NAMALWA (cell line): ENCODE measurements at regions not wholly inside any gene's neighbourhood (a gene's known extent, or its start where the extent isn't known, plus 50 kb on each side); places are given as distances from the start of the nearest gene placed in this dataset.
"Not testable (repeated sequence)": the region's sequence is repeated elsewhere in the genome, so short reads cannot be mapped to it uniquely, and the experiment has no call there.

Experiments
- DNase-seq: peaks from one replicate; pipeline ENCODE4 v3.0.0-alpha.2; 2015; ENCODE audit warnings: low spot score

- DNase-seq, result no peak
Measured at GRCh38 chr6:169378620-169379381, 125.2 kb upstream of the THBS2 start.

- DNase-seq, result no peak
Measured at GRCh38 chr6:169376458-169376857, 122.8 kb upstream of the THBS2 start.

GRCh38 chr6:169372589-169372988 is 118.9 kb upstream of the THBS2 start:
- no peak for DNase-seq

GRCh38 chr6:169371344-169372127 is 117.9 kb upstream of the THBS2 start:
- peak; percentile 37 for DNase-seq

GRCh38 chr6:169370666-169371343 is 117.2 kb upstream of the THBS2 start:
- no peak for DNase-seq

- DNase-seq, result no peak
Measured at GRCh38 chr6:169370054-169370453, 116.4 kb upstream of the THBS2 start.

- no peak for DNase-seq
Measured at GRCh38 chr6:169368200-169368599, 114.6 kb upstream of the THBS2 start.

- DNase-seq, result no peak
Measured at GRCh38 chr6:169367507-169367906, 113.9 kb upstream of the THBS2 start.

- no peak for DNase-seq
Measured at GRCh38 chr6:169366258-169366901, 112.7 kb upstream of the THBS2 start.

- DNase-seq, result no peak
Measured at GRCh38 chr6:169365567-169366257, 112.1 kb upstream of the THBS2 start.

- DNase-seq, result no peak
Measured at GRCh38 chr6:169363590-169363989, 109.9 kb upstream of the THBS2 start.

GRCh38 chr6:169362501-169363121 is 109.0 kb upstream of the THBS2 start:
- no peak for DNase-seq

GRCh38 chr6:169355001-169355400 is 101.4 kb upstream of the THBS2 start:
- DNase-seq, result not testable (repeated sequence)

GRCh38 chr6:169345146-169345545 is 91.5 kb upstream of the THBS2 start:
- DNase-seq, result no peak

GRCh38 chr6:169344750-169345065 is 91.1 kb upstream of the THBS2 start:
- no peak for DNase-seq

- DNase-seq, result no peak
Measured at GRCh38 chr6:169343886-169344749, 90.5 kb upstream of the THBS2 start.

GRCh38 chr6:169342710-169343109 is 89.1 kb upstream of the THBS2 start:
- DNase-seq, result no peak

- DNase-seq, result no peak
Measured at GRCh38 chr6:169341706-169342105, 88.1 kb upstream of the THBS2 start.

- no peak for DNase-seq
Measured at GRCh38 chr6:169341065-169341464, 87.4 kb upstream of the THBS2 start.

GRCh38 chr6:169340395-169340794 is 86.7 kb upstream of the THBS2 start:
- DNase-seq, result no peak
